Activated CD8-positive, alpha-beta T cell treated with anti-CD3 and anti-CD28 coated beads, Interleukin-2, amount 10 ng/mL, durations not matched to agents 7 days and 5 days (primary cell): ENCODE measurements at regions not wholly inside any gene's neighbourhood (a gene's known extent, or its start where the extent isn't known, plus 50 kb on each side); places are given as distances from the start of the nearest gene placed in this dataset.
"Not testable (repeated sequence)": the region's sequence is repeated elsewhere in the genome, so short reads cannot be mapped to it uniquely, and the experiment has no call there.

Source experiments
- ATAC-seq: fragments of 150-1000 bp; cut with Tn5 transposase; one replicate; pipeline ENCODE4 v1.10.0; 2021; ENCODE audit warnings: moderate library complexity
- CTCF ChIA-PET: fragments of 350-600 bp; sonication (Branson Sonifier 250); formaldehyde crosslinking; loops from one replicate; lab custom pipeline; 2021; ENCODE audit warnings: antibody characterized with exemption; lab: Charles Lee
- POLR2A ChIA-PET: fragments of 350-600 bp; sonication (Branson Sonifier 250); formaldehyde crosslinking; loops from one replicate; lab custom pipeline; 2021; ENCODE audit warnings: antibody characterized with exemption; lab: Charles Lee
- DNase-seq: peaks from one replicate; pipeline ENCODE4 v3.0.0-alpha.2; 2020
- H3K27ac Mint-ChIP-seq: one replicate; pipeline ENCODE4 v1.8.0; 2021; ENCODE audit warnings: mild to moderate bottlenecking, mixed read lengths
- H3K27me3 Mint-ChIP-seq: one replicate; pipeline ENCODE4 v1.8.0; 2021; ENCODE audit warnings: low read depth, mixed read lengths
- H3K36me3 Mint-ChIP-seq: one replicate; pipeline ENCODE4 v1.8.0; 2021; ENCODE audit warnings: low read depth, mixed read lengths
- H3K4me1 Mint-ChIP-seq: one replicate; pipeline ENCODE4 v1.8.0; 2021; ENCODE audit warnings: low read depth, mixed read lengths
- H3K4me3 Mint-ChIP-seq: one replicate; pipeline ENCODE4 v1.8.0; 2021; ENCODE audit warnings: mild to moderate bottlenecking, mixed read lengths
- H3K9me3 Mint-ChIP-seq: one replicate; pipeline ENCODE4 v1.8.0; 2022; ENCODE audit warnings: mixed read lengths; ENCODE audit not compliant: insufficient read depth

GRCh38 chr6:112433457-112433856 lies 86.3 kb downstream of the RFPL4B start:
- Mint-ChIP-seq H3K9me3 (no peaks in the 10 kb centered on the region), H3K27me3 (no peaks in the 10 kb centered on the region), H3K27ac (no peak overlapping the region), H3K4me3 (no peak overlapping the region), H3K36me3 (no peaks in the 10 kb centered on the region), H3K4me1 (no peaks in the 10 kb centered on the region)
- POLR2A ChIA-PET = no interaction called here
- no peak for ATAC-seq
- CTCF ChIA-PET = no interaction called here
- no peak for DNase-seq

GRCh38 chr6:112434896-112435435 lies 87.8 kb downstream of the RFPL4B start:
- no peak for ATAC-seq
- no peaks in the 10 kb centered on the region for H3K36me3 Mint-ChIP-seq
- no peaks in the 10 kb centered on the region for H3K9me3 Mint-ChIP-seq
- H3K4me1 Mint-ChIP-seq = no peaks in the 10 kb centered on the region
- CTCF ChIA-PET = no interaction called here
- no peak for DNase-seq
- no peak overlapping the region for H3K4me3 Mint-ChIP-seq
- H3K27me3 Mint-ChIP-seq = no peaks in the 10 kb centered on the region
- no peak overlapping the region for H3K27ac Mint-ChIP-seq
- POLR2A ChIA-PET = no interaction called here

- ATAC-seq = no peak
- H3K27me3 Mint-ChIP-seq = no peaks in the 10 kb centered on the region
- no peak overlapping the region for H3K27ac Mint-ChIP-seq
- H3K9me3 Mint-ChIP-seq = no peaks in the 10 kb centered on the region
- no peaks in the 10 kb centered on the region for H3K36me3 Mint-ChIP-seq
- DNase-seq = no peak
- ChIA-PET CTCF (no interaction called here), POLR2A (no interaction called here)
- H3K4me3 Mint-ChIP-seq = no peak overlapping the region
- no peaks in the 10 kb centered on the region for H3K4me1 Mint-ChIP-seq
Observed at GRCh38 chr6:112437058-112437457, 89.9 kb downstream of the RFPL4B start.

GRCh38 chr6:112439010-112439409 lies 91.9 kb downstream of the RFPL4B start:
- ChIA-PET POLR2A (no interaction called here), CTCF (no interaction called here)
- H3K36me3 Mint-ChIP-seq = no peaks in the 10 kb centered on the region
- no peak overlapping the region for H3K27ac Mint-ChIP-seq
- no peak for DNase-seq
- no peaks in the 10 kb centered on the region for H3K4me1 Mint-ChIP-seq
- no peak overlapping the region for H3K4me3 Mint-ChIP-seq
- H3K9me3 Mint-ChIP-seq = no peaks in the 10 kb centered on the region
- H3K27me3 Mint-ChIP-seq = no peaks in the 10 kb centered on the region
- ATAC-seq = no peak

GRCh38 chr6:112439432-112439831 lies 92.3 kb downstream of the RFPL4B start:
- no peak for ATAC-seq
- ChIA-PET POLR2A (no interaction called here), CTCF (no interaction called here)
- Mint-ChIP-seq H3K36me3 (no peaks in the 10 kb centered on the region), H3K27ac (no peak overlapping the region), H3K4me1 (no peaks in the 10 kb centered on the region), H3K9me3 (no peaks in the 10 kb centered on the region), H3K4me3 (no peak overlapping the region), H3K27me3 (no peaks in the 10 kb centered on the region)
- DNase-seq = no peak

- Mint-ChIP-seq H3K9me3 (no peaks in the 10 kb centered on the region), H3K27me3 (no peaks in the 10 kb centered on the region), H3K27ac (no peak overlapping the region), H3K36me3 (no peaks in the 10 kb centered on the region), H3K4me3 (no peak overlapping the region), H3K4me1 (no peaks in the 10 kb centered on the region)
- no peak for DNase-seq
- no peak for ATAC-seq
- CTCF ChIA-PET = interaction anchor here (1.2 kb wide), 1 partner anchor 37 kb away, joined by 6 read pairs; no protein-coding TSS in a partner anchor
- POLR2A ChIA-PET = no interaction called here
Observed at GRCh38 chr6:112441607-112442006, 94.5 kb downstream of the RFPL4B start.

GRCh38 chr6:112443179-112444065 lies 96.3 kb downstream of the RFPL4B start:
- DNase-seq (no peak), ATAC-seq (no peak)
- H3K9me3 Mint-ChIP-seq = no peaks in the 10 kb centered on the region
- H3K27me3 Mint-ChIP-seq = no peaks in the 10 kb centered on the region
- H3K4me3 Mint-ChIP-seq = no peak overlapping the region
- no peaks in the 10 kb centered on the region for H3K4me1 Mint-ChIP-seq
- ChIA-PET POLR2A (no interaction called here), CTCF (no interaction called here)
- no peaks in the 10 kb centered on the region for H3K36me3 Mint-ChIP-seq
- H3K27ac Mint-ChIP-seq = no peak overlapping the region

GRCh38 chr6:112448786-112449185 lies 101.7 kb downstream of the RFPL4B start:
- DNase-seq, ATAC-seq, H3K27me3 Mint-ChIP-seq, H3K36me3 Mint-ChIP-seq, H3K9me3 Mint-ChIP-seq, CTCF ChIA-PET, H3K27ac Mint-ChIP-seq, H3K4me3 Mint-ChIP-seq, H3K4me1 Mint-ChIP-seq, POLR2A ChIA-PET: not testable (repeated sequence)

- Mint-ChIP-seq H3K27me3 (no peaks in the 10 kb centered on the region), H3K36me3 (no peaks in the 10 kb centered on the region), H3K9me3 (no peaks in the 10 kb centered on the region), H3K4me3 (no peak overlapping the region), H3K27ac (no peak overlapping the region), H3K4me1 (no peaks in the 10 kb centered on the region)
- CTCF ChIA-PET = no interaction called here
- POLR2A ChIA-PET = no interaction called here
- DNase-seq (no peak), ATAC-seq (no peak)
Observed at GRCh38 chr6:112450663-112451062, 103.5 kb downstream of the RFPL4B start.

GRCh38 chr6:112457886-112458285 lies 110.8 kb downstream of the RFPL4B start:
- H3K4me1 Mint-ChIP-seq = no peaks in the 10 kb centered on the region
- CTCF ChIA-PET = no interaction called here

GRCh38 chr6:112459758-112460304 lies 112.7 kb downstream of the RFPL4B start:
- H3K27ac Mint-ChIP-seq = no peak overlapping the region
- no peak for DNase-seq
- no peaks in the 10 kb centered on the region for H3K27me3 Mint-ChIP-seq
- no peak overlapping the region for H3K4me3 Mint-ChIP-seq
- POLR2A ChIA-PET = no interaction called here
- CTCF ChIA-PET = no interaction called here
- H3K36me3 Mint-ChIP-seq = no peaks in the 10 kb centered on the region
- H3K4me1 Mint-ChIP-seq = no peaks in the 10 kb centered on the region
- no peak for ATAC-seq
- no peaks in the 10 kb centered on the region for H3K9me3 Mint-ChIP-seq

More at GRCh38 chr6:112457886-112458285, 110.8 kb downstream of the RFPL4B start:
- Mint-ChIP-seq H3K27me3 (no peaks in the 10 kb centered on the region), H3K27ac (no peak overlapping the region), H3K9me3 (no peaks in the 10 kb centered on the region), H3K36me3 (no peaks in the 10 kb centered on the region), H3K4me3 (no peak overlapping the region)
- DNase-seq = no peak
- no peak for ATAC-seq
- POLR2A ChIA-PET = no interaction called here

GRCh38 chr6:112464901-112465665 lies 118.0 kb downstream of the RFPL4B start:
- DNase-seq (no peak), ATAC-seq (no peak)
- Mint-ChIP-seq H3K4me1 (no peaks in the 10 kb centered on the region), H3K27ac (no peak overlapping the region), H3K27me3 (no peaks in the 10 kb centered on the region), H3K9me3 (no peaks in the 10 kb centered on the region), H3K36me3 (no peaks in the 10 kb centered on the region), H3K4me3 (no peak overlapping the region)
- POLR2A ChIA-PET = no interaction called here
- CTCF ChIA-PET = no interaction called here
